ENCODE measurements at regions not wholly inside any gene's neighbourhood (a gene's known extent, or its start where the extent isn't known, plus 50 kb on each side); places are given as distances from the start of the nearest gene placed in this dataset.

GRCh38 chr7:145665499-145666258, 450.9 kb upstream of the CNTNAP2 start:
- no peaks in the 10 kb centered on the region for H3K9me3 ChIP-seq (ENCODE audit: insufficient read depth in 2 of 2, low read depth in 1 of 2, low read length in 1 of 2)
- no peak for DNase-seq (ENCODE audit: low read depth in 1 of 2, low spot score in 2 of 2)
- H3K4ac ChIP-seq (replicated peaks; ENCODE audit: insufficient read length, low read depth, low read length) = no peak overlapping the region
- no peak overlapping the region for H2BK120ac ChIP-seq (replicated peaks; ENCODE audit: low read depth, low read length)
- no peak overlapping the region for H4K91ac ChIP-seq (replicated peaks; ENCODE audit: insufficient read length, low read length)
- no peak overlapping the region for H3K14ac ChIP-seq (ENCODE audit: insufficient read length)
- TF ChIP-seq RBBP5 (IDR thresholded peaks at IDR 0.05; ENCODE audit: borderline replicate concordance, low read depth, low read length) (no peak), GABPA (IDR thresholded peaks at IDR 0.05; ENCODE audit: borderline replicate concordance, insufficient read depth, low read length) (no peak), CTCF (IDR thresholded peaks at IDR 0.05; ENCODE audit: control extremely low read depth in 1 of 3, insufficient read depth in 1 of 3, low read depth in 1 of 3, low read length in 3 of 3) (no peak), CREB1 (IDR thresholded peaks at IDR 0.05) (no peak)
- no peak overlapping the region for H3K27ac ChIP-seq (ENCODE audit: low read depth, low read length)
- H4K5ac ChIP-seq (ENCODE audit: insufficient read length, low read depth, low read length) = no peak overlapping the region
- H4K20me1 ChIP-seq (replicated peaks in 1 of 2; ENCODE audit: control insufficient read depth in 1 of 2, insufficient read depth in 2 of 2, low read length in 2 of 2) = no peaks in the 10 kb centered on the region
- H2AK5ac ChIP-seq (ENCODE audit: low read depth, low read length) = no peak overlapping the region
- H2AFZ ChIP-seq (ENCODE audit: low read length) = no peak overlapping the region
- no peak overlapping the region for H3K18ac ChIP-seq (ENCODE audit: extremely low read depth, low read length)
- H3K9ac ChIP-seq (replicated peaks in 1 of 4; ENCODE audit: extremely low read depth in 1 of 4, low read depth in 3 of 4, low read length in 3 of 4) = no peak overlapping the region
- CTCF ChIA-PET (ENCODE audit: partially characterized antibody) = interaction anchor here (1.4 kb wide), 1 partner anchor 23 kb away, joined by 3 read pairs; no protein-coding TSS in a partner anchor
- H3K4me2 ChIP-seq (ENCODE audit: insufficient read depth in 1 of 2, low read depth in 2 of 2, low read length in 2 of 2) = no peak overlapping the region
- H3K36me3 ChIP-seq (ENCODE audit: control insufficient read depth in 2 of 4, insufficient read depth in 4 of 4, low read length in 3 of 4) = no peaks in the 10 kb centered on the region
- no peak overlapping the region for H2BK12ac ChIP-seq (ENCODE audit: low read depth, low read length)
- no peak overlapping the region for H2BK20ac ChIP-seq (ENCODE audit: low read length)
- H4K8ac ChIP-seq (ENCODE audit: extremely low read depth, insufficient read depth, low read length) = no peak overlapping the region
- peaks cover 1% of the 10 kb centered on the region; the same call in 1 of the 2 replicates for H3K23me2 ChIP-seq (ENCODE audit: low read depth, low read length)
- H3K79me2 ChIP-seq (ENCODE audit: control insufficient read depth in 1 of 2, insufficient read depth in 2 of 2, low read length in 2 of 2) = no peaks in the 10 kb centered on the region
- no peaks in the 10 kb centered on the region for H3K4me1 ChIP-seq (replicated peaks in 1 of 4; ENCODE audit: control insufficient read depth in 3 of 4, insufficient read depth in 4 of 4, low read length in 3 of 4)
- 88% methylated on average over 3 of the region's 3 CpGs; no CpG with 5 or more reads in 1 of the 2 experiments for WGBS, 2 experiments (ENCODE audit: extremely low coverage in 1 of 2, insufficient coverage in 1 of 2, insufficient read length in 1 of 2, insufficient replicate concordance in 2 of 2, low coverage in 1 of 2, low lambda C conversion rate in 2 of 2, missing lambda C conversion rate in 1 of 2)
- no peak for FAIRE-seq
- H3K27me3 ChIP-seq (replicated peaks in 1 of 4; ENCODE audit: control insufficient read depth in 3 of 4, extremely low read depth in 1 of 4, insufficient read depth in 3 of 4, low read length in 3 of 4) = no peaks in the 10 kb centered on the region
- POLR2A ChIA-PET (ENCODE audit: partially characterized antibody) = no interaction called here
- H2BK15ac ChIP-seq (ENCODE audit: low read length) = no peak overlapping the region
- H3K79me1 ChIP-seq (ENCODE audit: low read depth, low read length) = no peaks in the 10 kb centered on the region
- no peak overlapping the region for H3K23ac ChIP-seq (ENCODE audit: insufficient read length)
- H2BK5ac ChIP-seq (ENCODE audit: low read depth, low read length) = no peak overlapping the region
- H3K56ac ChIP-seq (replicated peaks; ENCODE audit: insufficient read length, low read depth, low read length) = no peak overlapping the region
- H3K4me3 ChIP-seq (ENCODE audit: extremely low read depth in 1 of 4, insufficient read depth in 2 of 4, low read depth in 3 of 4, low read length in 4 of 4) = no peak overlapping the region
